HCT116 (cell line): ENCODE measurements at regions not wholly inside any gene's neighbourhood (a gene's known extent, or its start where the extent isn't known, plus 50 kb on each side); places are given as distances from the start of the nearest gene placed in this dataset.

Experiments
- CEBPB ChIP-seq: IDR thresholded peaks from 2 replicates; pipeline ENCODE4 v1.6.1; 2012; ENCODE audit warnings: low read depth
- EZH2phosphoT487 ChIP-seq: fragments of 200-600 bp; IDR thresholded peaks from 2 replicates; pipeline ENCODE4 v1.6.1; 2018; ENCODE audit warnings: antibody characterized with exemption, borderline replicate concordance
- FOSL1 ChIP-seq: IDR thresholded peaks from 2 replicates; pipeline ENCODE4 v1.6.1; 2012; ENCODE audit warnings: low read depth
- JUND ChIP-seq: IDR thresholded peaks from 2 replicates; pipeline ENCODE4 v1.6.1; 2012
- POLR2A ChIP-seq: IDR thresholded peaks from 2 replicates; pipeline ENCODE4 v1.7.0; 2011; ENCODE audit warnings: borderline replicate concordance; ENCODE audit not compliant: insufficient read depth, insufficient read length; ENCODE audit errors: extremely low read depth
- POLR2AphosphoS5 ChIP-seq: IDR thresholded peaks from 2 replicates; pipeline ENCODE4 v1.6.1; 2011; ENCODE audit warnings: mild to moderate bottlenecking, low read depth, low read length, moderate library complexity
- SIN3A ChIP-seq: IDR thresholded peaks from 2 replicates; pipeline ENCODE4 v1.6.1; 2012; ENCODE audit warnings: low read depth
- YY1 ChIP-seq: IDR thresholded peaks from 2 replicates; pipeline ENCODE4 v1.6.1; 2011; ENCODE audit warnings: low read length, low read depth, moderate library complexity, mild to moderate bottlenecking; ENCODE audit not compliant: insufficient replicate concordance; ENCODE audit errors: extremely low read depth
- TF ChIP-seq, protein P1 (sequence below), 3 experiments: fragments of 200-600 bp in 1 of 3; sonication (generic) in 1 of 3; IDR thresholded peaks in 2 of 3; conservative IDR thresholded peaks in 1 of 3; 2 replicates each; pipeline ENCODE4 v1.5.1; 2012 to 2017; ENCODE audit warnings: low read depth in 2 of 3, low read length in 2 of 3, antibody characterized with exemption in 1 of 3, borderline replicate concordance in 1 of 3, control low read depth in 1 of 3, mild to moderate bottlenecking in 1 of 3, mixed read lengths in 1 of 3, mixed run types in 1 of 3, moderate library complexity in 1 of 3; ENCODE audit not compliant: insufficient read depth in 1 of 3
- TF ChIP-seq, protein P2 (sequence below): IDR thresholded peaks from 2 replicates; pipeline ENCODE4 v1.6.1; 2011; ENCODE audit warnings: mild to moderate bottlenecking, low read length, moderate library complexity; ENCODE audit not compliant: insufficient replicate concordance; ENCODE audit errors: extremely low read depth

DNA sequence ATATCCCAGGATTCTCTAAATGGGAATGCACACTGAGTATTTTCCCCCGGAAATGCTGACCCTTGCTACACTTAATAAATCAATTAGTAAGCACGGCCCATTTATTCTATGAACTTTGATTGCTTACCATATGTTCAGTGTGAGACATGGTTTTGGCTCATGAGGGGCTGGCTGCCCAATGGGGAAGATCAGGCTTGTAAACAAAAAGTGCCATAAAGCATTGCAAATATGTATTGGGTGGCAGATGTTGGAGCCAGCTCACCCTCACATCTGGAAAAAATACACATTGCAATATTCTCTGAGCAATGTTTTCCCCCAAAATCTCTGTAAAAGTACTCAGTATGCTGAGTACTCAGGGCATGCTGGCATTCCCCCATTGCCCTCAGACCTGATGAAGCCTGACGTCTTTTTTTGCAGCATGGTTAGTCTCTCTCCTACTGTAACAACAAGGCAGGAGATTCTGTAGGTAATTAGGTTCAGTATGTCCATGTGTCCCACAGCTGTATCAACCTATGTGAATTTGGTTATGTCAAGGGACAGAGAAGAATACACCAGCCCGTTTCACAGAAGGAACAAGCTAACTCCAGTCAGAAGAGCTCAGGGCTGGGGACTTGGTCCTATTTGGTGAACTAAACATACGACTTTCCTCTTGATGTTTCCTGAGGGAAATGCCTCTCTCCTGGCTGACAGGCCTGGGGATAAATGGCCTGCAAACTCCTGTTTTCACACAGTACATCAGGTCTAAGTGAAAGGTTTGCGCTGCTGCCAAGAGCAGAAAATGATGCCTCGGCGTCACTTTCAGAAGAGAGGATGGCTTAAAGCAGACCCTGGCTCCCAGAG lies 202.4 kb downstream of the INSIG2 start:
- no peak for TF ChIP-seq POLR2AphosphoS5
- no peak for TF ChIP-seq YY1
- TF ChIP-seq, protein P1, sequence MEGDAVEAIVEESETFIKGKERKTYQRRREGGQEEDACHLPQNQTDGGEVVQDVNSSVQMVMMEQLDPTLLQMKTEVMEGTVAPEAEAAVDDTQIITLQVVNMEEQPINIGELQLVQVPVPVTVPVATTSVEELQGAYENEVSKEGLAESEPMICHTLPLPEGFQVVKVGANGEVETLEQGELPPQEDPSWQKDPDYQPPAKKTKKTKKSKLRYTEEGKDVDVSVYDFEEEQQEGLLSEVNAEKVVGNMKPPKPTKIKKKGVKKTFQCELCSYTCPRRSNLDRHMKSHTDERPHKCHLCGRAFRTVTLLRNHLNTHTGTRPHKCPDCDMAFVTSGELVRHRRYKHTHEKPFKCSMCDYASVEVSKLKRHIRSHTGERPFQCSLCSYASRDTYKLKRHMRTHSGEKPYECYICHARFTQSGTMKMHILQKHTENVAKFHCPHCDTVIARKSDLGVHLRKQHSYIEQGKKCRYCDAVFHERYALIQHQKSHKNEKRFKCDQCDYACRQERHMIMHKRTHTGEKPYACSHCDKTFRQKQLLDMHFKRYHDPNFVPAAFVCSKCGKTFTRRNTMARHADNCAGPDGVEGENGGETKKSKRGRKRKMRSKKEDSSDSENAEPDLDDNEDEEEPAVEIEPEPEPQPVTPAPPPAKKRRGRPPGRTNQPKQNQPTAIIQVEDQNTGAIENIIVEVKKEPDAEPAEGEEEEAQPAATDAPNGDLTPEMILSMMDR (IDR thresholded peaks at IDR 0.05 in 2 of 3, conservative IDR thresholded peaks at IDR 0.05 in 1 of 3; ENCODE audit: borderline replicate concordance in 1 of 3, insufficient read depth in 1 of 3, low read depth in 2 of 3, low read length in 2 of 3): no peak
- TF ChIP-seq SIN3A: no peak
- TF ChIP-seq, protein P2, sequence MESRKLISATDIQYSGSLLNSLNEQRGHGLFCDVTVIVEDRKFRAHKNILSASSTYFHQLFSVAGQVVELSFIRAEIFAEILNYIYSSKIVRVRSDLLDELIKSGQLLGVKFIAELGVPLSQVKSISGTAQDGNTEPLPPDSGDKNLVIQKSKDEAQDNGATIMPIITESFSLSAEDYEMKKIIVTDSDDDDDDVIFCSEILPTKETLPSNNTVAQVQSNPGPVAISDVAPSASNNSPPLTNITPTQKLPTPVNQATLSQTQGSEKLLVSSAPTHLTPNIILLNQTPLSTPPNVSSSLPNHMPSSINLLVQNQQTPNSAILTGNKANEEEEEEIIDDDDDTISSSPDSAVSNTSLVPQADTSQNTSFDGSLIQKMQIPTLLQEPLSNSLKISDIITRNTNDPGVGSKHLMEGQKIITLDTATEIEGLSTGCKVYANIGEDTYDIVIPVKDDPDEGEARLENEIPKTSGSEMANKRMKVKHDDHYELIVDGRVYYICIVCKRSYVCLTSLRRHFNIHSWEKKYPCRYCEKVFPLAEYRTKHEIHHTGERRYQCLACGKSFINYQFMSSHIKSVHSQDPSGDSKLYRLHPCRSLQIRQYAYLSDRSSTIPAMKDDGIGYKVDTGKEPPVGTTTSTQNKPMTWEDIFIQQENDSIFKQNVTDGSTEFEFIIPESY: no peak
- TF ChIP-seq JUND: no peak
- no peak for TF ChIP-seq EZH2phosphoT487
- no peak for TF ChIP-seq FOSL1
- TF ChIP-seq POLR2A: no peak
- no peak for TF ChIP-seq CEBPB
